Fibroblast of lung (primary cell): ENCODE measurements at regions not wholly inside any gene's neighbourhood (a gene's known extent, or its start where the extent isn't known, plus 50 kb on each side); places are given as distances from the start of the nearest gene placed in this dataset.

Experiments used
- CTCF ChIP-seq, 2 donors: IDR thresholded peaks in 1 of 2; conservative IDR thresholded peaks in 1 of 2; 1 replicate in 1 of 2; 2 replicates in 1 of 2; pipeline ENCODE4 v1.5.1; 2011 to 2012; ENCODE audit warnings: low read length in 2 of 2, control low read depth in 1 of 2, inconsistent platforms in 1 of 2, low read depth in 1 of 2, mild to moderate bottlenecking in 1 of 2
- EZH2 ChIP-seq: IDR thresholded peaks from 2 replicates; pipeline ENCODE4 v1.5.1; 2012; ENCODE audit warnings: low read length, control low read depth, mild to moderate bottlenecking; ENCODE audit errors: missing control alignments

- TF ChIP-seq CTCF (conservative IDR thresholded peaks at IDR 0.05 in 1 of 2, IDR thresholded peaks at IDR 0.05 in 1 of 2; ENCODE audit: low read depth in 1 of 2, low read length in 2 of 2) (no peak), EZH2 (no peak)
Measured at GRCh38 chr12:125332900-125333299, 267.7 kb downstream of the AACS start.
